NB4 (cell line): ENCODE measurements at regions not wholly inside any gene's neighbourhood (a gene's known extent, or its start where the extent isn't known, plus 50 kb on each side); places are given as distances from the start of the nearest gene placed in this dataset.

Source experiments
- DNase-seq: peaks from one replicate; pipeline ENCODE4 v3.0.0; 2010; ENCODE audit warnings: low read depth
- H3K4me3 ChIP-seq: one replicate; pipeline ENCODE4 v1.5.1; 2011; ENCODE audit warnings: mild to moderate bottlenecking, low read depth, low read length, moderate library complexity
- MAX ChIP-seq: IDR thresholded peaks from 2 replicates; pipeline ENCODE4 v1.6.1; 2011; ENCODE audit warnings: low read depth, low read length
- MYC ChIP-seq: IDR thresholded peaks from 2 replicates; pipeline ENCODE4 v1.6.1; 2011; ENCODE audit warnings: low read depth, low read length
- POLR2A ChIP-seq: IDR thresholded peaks from 2 replicates; pipeline ENCODE4 v1.6.1; 2011; ENCODE audit warnings: mild to moderate bottlenecking; ENCODE audit not compliant: insufficient read length; ENCODE audit errors: extremely low read depth
- TF ChIP-seq, protein P1 (sequence below): IDR thresholded peaks from one replicate; pipeline ENCODE4 v1.5.1; 2012; ENCODE audit warnings: low read depth, low read length

- no peak overlapping the region for H3K4me3 ChIP-seq
- DNase-seq = no peak
- TF ChIP-seq, protein P1, sequence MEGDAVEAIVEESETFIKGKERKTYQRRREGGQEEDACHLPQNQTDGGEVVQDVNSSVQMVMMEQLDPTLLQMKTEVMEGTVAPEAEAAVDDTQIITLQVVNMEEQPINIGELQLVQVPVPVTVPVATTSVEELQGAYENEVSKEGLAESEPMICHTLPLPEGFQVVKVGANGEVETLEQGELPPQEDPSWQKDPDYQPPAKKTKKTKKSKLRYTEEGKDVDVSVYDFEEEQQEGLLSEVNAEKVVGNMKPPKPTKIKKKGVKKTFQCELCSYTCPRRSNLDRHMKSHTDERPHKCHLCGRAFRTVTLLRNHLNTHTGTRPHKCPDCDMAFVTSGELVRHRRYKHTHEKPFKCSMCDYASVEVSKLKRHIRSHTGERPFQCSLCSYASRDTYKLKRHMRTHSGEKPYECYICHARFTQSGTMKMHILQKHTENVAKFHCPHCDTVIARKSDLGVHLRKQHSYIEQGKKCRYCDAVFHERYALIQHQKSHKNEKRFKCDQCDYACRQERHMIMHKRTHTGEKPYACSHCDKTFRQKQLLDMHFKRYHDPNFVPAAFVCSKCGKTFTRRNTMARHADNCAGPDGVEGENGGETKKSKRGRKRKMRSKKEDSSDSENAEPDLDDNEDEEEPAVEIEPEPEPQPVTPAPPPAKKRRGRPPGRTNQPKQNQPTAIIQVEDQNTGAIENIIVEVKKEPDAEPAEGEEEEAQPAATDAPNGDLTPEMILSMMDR = no peak
- TF ChIP-seq MYC = no peak
- no peak for TF ChIP-seq MAX
- no peak for TF ChIP-seq POLR2A
These were observed 406.4 kb upstream of the CLINT1 start for GRCh38 chr5:158265346-158265745.

DNA sequence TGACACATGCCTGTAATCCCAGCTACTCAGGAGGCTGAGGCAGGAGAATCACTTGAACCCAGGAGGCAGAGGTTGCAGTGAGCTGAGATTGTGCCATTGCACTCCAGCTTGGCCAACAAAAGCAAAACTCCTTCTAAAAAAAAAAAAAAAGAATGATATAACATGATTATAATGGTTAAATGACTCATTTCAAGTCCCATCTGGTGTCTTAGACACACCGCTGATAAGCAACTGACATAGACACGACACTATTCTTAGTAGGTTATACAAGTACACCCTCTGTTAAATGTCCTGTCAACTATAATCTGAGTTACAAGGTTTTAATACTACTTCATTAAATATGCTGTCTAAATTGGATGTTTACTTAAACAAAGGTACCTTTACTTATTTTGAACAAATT lies 405.3 kb upstream of the CLINT1 start:
- TF ChIP-seq, protein P1 = no peak
- TF ChIP-seq MYC (no peak), MAX (no peak), POLR2A (no peak)
- DNase-seq = no peak
- H3K4me3 ChIP-seq = no peak overlapping the region

GRCh38 chr5:158261674-158262367 lies 402.9 kb upstream of the CLINT1 start:
- TF ChIP-seq, protein P1 = no peak
- no peak overlapping the region for H3K4me3 ChIP-seq
- no peak for DNase-seq

DNA sequence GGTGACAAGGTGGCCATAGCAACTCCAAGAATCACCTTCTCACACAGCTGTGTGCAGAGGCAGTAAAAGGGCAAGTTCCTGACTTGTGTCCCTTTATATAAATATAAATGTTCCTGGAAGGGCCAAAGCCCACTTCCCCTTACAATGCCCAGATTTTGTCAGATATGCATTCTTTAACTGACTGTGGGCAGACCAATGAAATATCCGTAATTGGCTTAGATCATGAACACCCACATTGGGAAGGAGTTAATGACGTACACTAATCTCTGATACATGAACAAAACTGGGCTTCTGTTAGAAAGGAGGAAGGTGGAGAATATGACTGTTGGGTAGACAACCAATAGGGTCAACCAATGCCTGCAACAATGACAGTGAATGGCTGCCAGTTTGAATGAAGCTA lies 397.2 kb upstream of the CLINT1 start:
- no peak overlapping the region for H3K4me3 ChIP-seq
- TF ChIP-seq MYC (no peak), POLR2A (no peak), MAX (no peak)
- TF ChIP-seq, protein P1 = no peak
- DNase-seq = no peak

DNA sequence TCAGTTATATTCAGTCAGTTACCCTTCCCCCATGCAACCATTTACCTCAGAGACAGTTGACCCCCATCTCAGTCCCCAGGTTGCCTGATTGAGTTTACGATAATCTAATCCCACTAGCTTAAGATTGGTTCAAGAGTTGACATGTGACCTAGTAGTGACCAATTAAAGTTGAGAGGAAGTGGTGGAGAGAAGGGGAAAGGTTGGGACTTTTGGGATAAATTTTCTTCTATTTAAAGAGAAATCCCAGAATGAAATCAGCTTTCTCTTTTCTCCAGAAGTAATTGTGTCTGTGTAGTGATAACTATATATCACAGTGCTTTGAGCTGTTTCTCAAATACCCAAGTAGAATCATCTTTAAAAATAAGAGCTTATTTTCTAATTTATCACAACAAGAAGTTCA lies 396.7 kb upstream of the CLINT1 start:
- DNase-seq = no peak
- no peak for TF ChIP-seq POLR2A
- TF ChIP-seq MAX = no peak
- TF ChIP-seq MYC = no peak
- TF ChIP-seq, protein P1 = no peak
- H3K4me3 ChIP-seq = no peak overlapping the region

- TF ChIP-seq, protein P1 = no peak
- TF ChIP-seq MAX = no peak
- no peak for TF ChIP-seq POLR2A
- no peak for TF ChIP-seq MYC
- no peak for DNase-seq
These were observed 387.7 kb upstream of the CLINT1 start for GRCh38 chr5:158246661-158247060.

More at GRCh38 chr5:158246661-158247060, 387.7 kb upstream of the CLINT1 start:
- no peak overlapping the region for H3K4me3 ChIP-seq
